KBM-7 (cell line): ENCODE measurements at regions not wholly inside any gene's neighbourhood (a gene's known extent, or its start where the extent isn't known, plus 50 kb on each side); places are given as distances from the start of the nearest gene placed in this dataset.
"Not testable (repeated sequence)": the region's sequence is repeated elsewhere in the genome, so short reads cannot be mapped to it uniquely, and the experiment has no call there.

ENCODE experiments used
- DNase-seq: peaks from one replicate; pipeline ENCODE4 v3.0.0-alpha.2; 2015
- in situ Hi-C: fragments of 300-500 bp; cut with MboI; formaldehyde crosslinking; loops from 2 replicates; pipeline ENCODE4 v1.14.3; 2020; ENCODE audit warnings: low sequenced_read_pairs, low pct_unique_long_range_greater_than_20kb, mixed read lengths

GRCh38 chr4:12472087-12472486, 1012.1 kb downstream of the RAB28 start:
- DNase-seq, result no peak
- in situ Hi-C loops, result no loop called here

GRCh38 chr4:12471193-12471592, 1012.9 kb downstream of the RAB28 start:
- no peak for DNase-seq
- in situ Hi-C loops, result no loop called here

- DNase-seq, in situ Hi-C loops: not testable (repeated sequence)
These were observed 1022.6 kb downstream of the RAB28 start for GRCh38 chr4:12461576-12461975.

GRCh38 chr4:12459126-12459525, 1025.0 kb downstream of the RAB28 start:
- no peak for DNase-seq
- in situ Hi-C loops, result no loop called here

- in situ Hi-C loops, result no loop called here
- DNase-seq, result no peak
These were observed 1025.5 kb downstream of the RAB28 start for GRCh38 chr4:12458621-12459020.

GRCh38 chr4:12452291-12452690, 1023.6 kb upstream of the HS3ST1 start:
- no peak for DNase-seq
- in situ Hi-C loops, result no loop called here

- in situ Hi-C loops, result no loop called here
- no peak for DNase-seq
These were observed 1018.8 kb upstream of the HS3ST1 start for GRCh38 chr4:12447451-12447850.

GRCh38 chr4:12446657-12447185, 1018.0 kb upstream of the HS3ST1 start:
- in situ Hi-C loops, result no loop called here
- DNase-seq, result no peak

GRCh38 chr4:12446256-12446655, 1017.6 kb upstream of the HS3ST1 start:
- DNase-seq, result no peak
- in situ Hi-C loops, result no loop called here

GRCh38 chr4:12445711-12446235, 1017.1 kb upstream of the HS3ST1 start:
- in situ Hi-C loops, result no loop called here

GRCh38 chr4:12439633-12440305, 1011.1 kb upstream of the HS3ST1 start:
- no peak for DNase-seq
- in situ Hi-C loops, result no loop called here

More at GRCh38 chr4:12445711-12446235, 1017.1 kb upstream of the HS3ST1 start:
- DNase-seq, result no peak

- in situ Hi-C loops, DNase-seq: not testable (repeated sequence)
These were observed 1002.6 kb upstream of the HS3ST1 start for GRCh38 chr4:12431259-12431658.

GRCh38 chr4:12421364-12421763, 992.7 kb upstream of the HS3ST1 start:
- DNase-seq, result no peak
- in situ Hi-C loops, result no loop called here

GRCh38 chr4:12416755-12417154, 988.1 kb upstream of the HS3ST1 start:
- in situ Hi-C loops, result no loop called here
- no peak for DNase-seq

GRCh38 chr4:12414181-12414812, 985.6 kb upstream of the HS3ST1 start:
- no peak for DNase-seq
- in situ Hi-C loops, result no loop called here

GRCh38 chr4:12411072-12411471, 982.4 kb upstream of the HS3ST1 start:
- in situ Hi-C loops, result no loop called here
- DNase-seq, result no peak

- no peak for DNase-seq
- in situ Hi-C loops, result no loop called here
These were observed 981.0 kb upstream of the HS3ST1 start for GRCh38 chr4:12409507-12410190.

GRCh38 chr4:12408364-12408763, 979.7 kb upstream of the HS3ST1 start:
- in situ Hi-C loops, result no loop called here
- no peak for DNase-seq

GRCh38 chr4:12403175-12403574, 974.5 kb upstream of the HS3ST1 start:
- in situ Hi-C loops, result no loop called here
- DNase-seq, result no peak

GRCh38 chr4:12399781-12400180, 971.1 kb upstream of the HS3ST1 start:
- in situ Hi-C loops, result no loop called here
- no peak for DNase-seq
